ENCODE measurements at regions not wholly inside any gene's neighbourhood (a gene's known extent, or its start where the extent isn't known, plus 50 kb on each side); places are given as distances from the start of the nearest gene placed in this dataset.
"Not testable (repeated sequence)": the region's sequence is repeated elsewhere in the genome, so short reads cannot be mapped to it uniquely, and the experiment has no call there.

GRCh38 chr22:19605508-19606331, 81.5 kb upstream of the CLDN5 start:
- WGBS, 2 donors, result 55 to 66% methylated on average over 16 to 28 of the region's 28 CpGs

GRCh38 chr22:19606332-19607191, 82.4 kb upstream of the CLDN5 start:
- H3K27ac ChIP-seq, result peak overlapping the region in 1 of 4 donors; percentile 21
- DNase-seq (no peak), ATAC-seq (no peak)
- no peaks in the 10 kb centered on the region for H3K36me3 ChIP-seq (replicated peaks in 1 of 2; ENCODE audit: insufficient read depth in 1 of 2, low read depth in 2 of 2)
- no peaks in the 10 kb centered on the region for H3K9me3 ChIP-seq
- WGBS, 2 donors, result 66 to 67% methylated on average over 16 of the region's 16 CpGs
- H3K4me3 ChIP-seq, result no peak overlapping the region
- H3K4me1 ChIP-seq, result no peaks in the 10 kb centered on the region
- no peak for TF ChIP-seq CTCF (IDR thresholded peaks at IDR 0.05)
- intact Hi-C loops (cut with DNase I), result no loop called here
- no peaks in the 10 kb centered on the region for H3K27me3 ChIP-seq

More at GRCh38 chr22:19605508-19606331, 81.5 kb upstream of the CLDN5 start:
- DNase-seq (no peak), ATAC-seq (no peak)
- TF ChIP-seq POLR2A (IDR thresholded peaks at IDR 0.05) (no peak), CTCF (IDR thresholded peaks at IDR 0.05) (no peak)
- intact Hi-C loops (cut with DNase I), result no loop called here
- H3K27me3 ChIP-seq, result no peaks in the 10 kb centered on the region
- H3K4me1 ChIP-seq, result no peaks in the 10 kb centered on the region
- no peaks in the 10 kb centered on the region for H3K36me3 ChIP-seq (replicated peaks in 1 of 2; ENCODE audit: insufficient read depth in 1 of 2, low read depth in 2 of 2)
- H3K9me3 ChIP-seq, result no peaks in the 10 kb centered on the region
- H3K4me3 ChIP-seq, result no peak overlapping the region
- no peak overlapping the region for H3K27ac ChIP-seq

- no peak overlapping the region for H3K4me3 ChIP-seq
- intact Hi-C loops (cut with DNase I), result no loop called here
- no peaks in the 10 kb centered on the region for H3K9me3 ChIP-seq
- peak; percentile 74 for ATAC-seq
- 17 to 25% methylated on average over 14 to 25 of the region's 25 CpGs for WGBS, 2 donors
- H3K4me1 ChIP-seq, result no peaks in the 10 kb centered on the region
- TF ChIP-seq POLR2A (IDR thresholded peaks at IDR 0.05) (peak in 2 of 3 donors; percentile 27 to 48), CTCF (IDR thresholded peaks at IDR 0.05) (no peak)
- no peaks in the 10 kb centered on the region for H3K27me3 ChIP-seq
- peak; percentile 31 to 71 (median 65) for DNase-seq
- no peaks in the 10 kb centered on the region for H3K36me3 ChIP-seq (replicated peaks in 1 of 2; ENCODE audit: insufficient read depth in 1 of 2, low read depth in 2 of 2)
- peak overlapping the region in 2 of 4 donors; percentile 19 to 21 for H3K27ac ChIP-seq
These were observed 83.2 kb upstream of the CLDN5 start for GRCh38 chr22:19607192-19608002.

GRCh38 chr22:19608003-19608690, 83.9 kb upstream of the CLDN5 start:
- no peaks in the 10 kb centered on the region for H3K27me3 ChIP-seq
- intact Hi-C loops (cut with DNase I), result no loop called here
- peak overlapping the region in 2 of 4 donors; percentile 6 to 19 for H3K27ac ChIP-seq
- WGBS, 2 donors, result 57 to 59% methylated on average over 9 to 11 of the region's 11 CpGs
- no peaks in the 10 kb centered on the region for H3K36me3 ChIP-seq (replicated peaks in 1 of 2; ENCODE audit: insufficient read depth in 1 of 2, low read depth in 2 of 2)
- no peaks in the 10 kb centered on the region for H3K9me3 ChIP-seq
- H3K4me1 ChIP-seq, result no peaks in the 10 kb centered on the region
- no peak for ATAC-seq
- DNase-seq, result no peak
- TF ChIP-seq POLR2A (IDR thresholded peaks at IDR 0.05) (no peak), CTCF (IDR thresholded peaks at IDR 0.05) (no peak)
- H3K4me3 ChIP-seq, result no peak overlapping the region

- ATAC-seq; H3K4me3 ChIP-seq; H3K4me1 ChIP-seq; H3K27ac ChIP-seq; intact Hi-C loops (cut with DNase I); H3K36me3 ChIP-seq (replicated peaks in 1 of 2; ENCODE audit: insufficient read depth in 1 of 2, low read depth in 2 of 2); H3K27me3 ChIP-seq; H3K9me3 ChIP-seq; DNase-seq: not testable (repeated sequence)
- 75 to 78% methylated on average over 8 of the region's 8 CpGs for WGBS, 2 donors
These were observed 85.5 kb upstream of the CLDN5 start for GRCh38 chr22:19609753-19610152.
